T-cell (primary cell): ENCODE measurements at regions not wholly inside any gene's neighbourhood (a gene's known extent, or its start where the extent isn't known, plus 50 kb on each side); places are given as distances from the start of the nearest gene placed in this dataset.

Source experiments
- ATAC-seq, 4 experiments: fragments of 200-7000 bp in 3 of 4; fragments of 150-1000 bp in 1 of 4; cut with Tn5 transposase; replicated peaks in 1 of 4; 1 replicate in 3 of 4; 2 replicates in 1 of 4; pipeline ENCODE4 v1.10.0; 2021; ENCODE audit warnings: moderate library complexity in 3 of 4, mild to moderate bottlenecking in 2 of 4, moderate number of reproducible peaks in 1 of 4
- CTCF ChIA-PET, 2 donors: fragments of 300-600 bp; sonication (Branson Sonifier 250); formaldehyde crosslinking; loops; one replicate each; lab custom pipeline; 2022; ENCODE audit warnings: antibody characterized with exemption in 2 of 2; lab: Charles Lee
- POLR2A ChIA-PET, 2 donors: fragments of 300-600 bp; sonication (Branson Sonifier 250); formaldehyde crosslinking; loops; one replicate each; lab custom pipeline; 2022; ENCODE audit warnings: antibody characterized with exemption in 2 of 2; lab: Charles Lee
- DNase-seq, 35 experiments: peaks; one replicate each; pipeline versions ENCODE4 v3.0.0 to v3.0.0-alpha.2; 2013 to 2023
- H3K27ac ChIP-seq: one replicate; pipeline ENCODE4 v1.5.1; 2013; ENCODE audit warnings: low read length
- H3K27me3 ChIP-seq, 2 experiments: replicated peaks in 1 of 2; 1 replicate in 1 of 2; 2 replicates in 1 of 2; pipeline versions ENCODE4 v1.6.1 to v1.7.0; 2013; ENCODE audit warnings: low read length in 1 of 2, mixed read lengths in 1 of 2; ENCODE audit not compliant: control insufficient read depth in 2 of 2, insufficient read depth in 2 of 2; ENCODE audit errors: extremely low read depth in 1 of 2
- H3K36me3 ChIP-seq, 2 donors: 1 replicate in 1 of 2; 2 replicates in 1 of 2; pipeline versions ENCODE4 v1.6.1 to v1.7.0; 2013; ENCODE audit warnings: low read length in 1 of 2; ENCODE audit not compliant: control insufficient read depth in 2 of 2, insufficient read depth in 1 of 2; ENCODE audit errors: extremely low read depth in 1 of 2
- H3K4me1 ChIP-seq, 2 experiments: 1 replicate in 1 of 2; 2 replicates in 1 of 2; pipeline versions ENCODE4 v1.6.1 to v1.7.0; 2013; ENCODE audit warnings: low read length in 2 of 2, mixed read lengths in 1 of 2; ENCODE audit not compliant: insufficient read depth in 2 of 2, control insufficient read depth in 1 of 2; ENCODE audit errors: extremely low read depth in 1 of 2
- H3K4me3 ChIP-seq, 2 donors: 1 replicate in 1 of 2; 2 replicates in 1 of 2; pipeline versions ENCODE4 v1.5.1 to v1.7.0; 2013; ENCODE audit warnings: mild to moderate bottlenecking in 2 of 2, low read length in 1 of 2, moderate library complexity in 1 of 2; ENCODE audit not compliant: control insufficient read depth in 1 of 2; ENCODE audit errors: extremely low read depth in 1 of 2
- H3K9me3 ChIP-seq: 2 replicates; pipeline ENCODE4 v1.7.0; 2013
- H3K27ac Mint-ChIP-seq, 2 donors: one replicate each; pipeline ENCODE4 v1.8.0; 2020 to 2021; ENCODE audit warnings: mild to moderate bottlenecking in 2 of 2, mixed read lengths in 2 of 2
- H3K27me3 Mint-ChIP-seq, 2 donors: one replicate each; pipeline ENCODE4 v1.8.0; 2021 to 2022; ENCODE audit warnings: mixed read lengths in 2 of 2
- H3K36me3 Mint-ChIP-seq: one replicate; pipeline ENCODE4 v1.8.0; 2021; ENCODE audit warnings: mixed read lengths
- H3K4me1 Mint-ChIP-seq, 3 donors: one replicate each; pipeline ENCODE4 v1.8.0; 2020 to 2022; ENCODE audit warnings: mixed read lengths in 3 of 3, mild to moderate bottlenecking in 1 of 3
- H3K4me3 Mint-ChIP-seq, 3 donors: one replicate each; pipeline ENCODE4 v1.8.0; 2020 to 2022; ENCODE audit warnings: mild to moderate bottlenecking in 3 of 3, mixed read lengths in 3 of 3, moderate library complexity in 3 of 3
- H3K9me3 Mint-ChIP-seq, 3 donors: one replicate each; pipeline ENCODE4 v1.8.0; 2020 to 2022; ENCODE audit warnings: mixed read lengths in 3 of 3
- WGBS: methylation state at CpG from one replicate; pipeline ENCODE4 v1.1.5; 2013; ENCODE audit warnings: missing lambda C conversion rate; ENCODE audit not compliant: insufficient coverage; 5-methylcytosine and 5-hydroxymethylcytosine counted together

DNA sequence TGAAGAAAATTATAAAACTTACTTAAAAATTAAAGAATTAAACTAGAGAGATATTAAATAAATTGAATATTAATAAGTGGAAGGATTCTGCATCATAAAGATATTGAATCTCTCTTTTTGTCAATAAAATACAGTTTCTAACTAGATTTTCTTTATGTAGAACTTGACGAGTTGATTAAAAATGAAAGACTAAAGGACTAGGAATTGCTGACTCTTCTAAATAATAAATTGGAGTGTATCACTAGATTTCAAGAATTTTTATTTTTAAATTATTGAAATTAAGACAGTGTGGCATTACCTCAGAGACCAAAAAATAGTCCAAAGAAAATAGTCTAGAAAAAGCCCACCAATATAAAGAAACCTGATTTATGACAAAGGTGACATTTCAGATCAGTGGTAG is 492.4 kb downstream of the CETN3 start:
- no peak overlapping the region for H3K4me3 Mint-ChIP-seq
- DNase-seq, result no peak
- no CpG with 5 or more reads among the region's 1 CpG for WGBS
- Histone ChIP-seq H3K4me1 (no peaks in the 10 kb centered on the region), H3K27ac (no peak overlapping the region), H3K27me3 (no peaks in the 10 kb centered on the region), H3K4me3 (no peak overlapping the region), H3K36me3 (no peaks in the 10 kb centered on the region), H3K9me3 (no peaks in the 10 kb centered on the region)
- ChIA-PET CTCF (no interaction called here), POLR2A (no interaction called here)
- no peaks in the 10 kb centered on the region for H3K36me3 Mint-ChIP-seq
- H3K27me3 Mint-ChIP-seq, result no peaks in the 10 kb centered on the region
- no peaks in the 10 kb centered on the region for H3K4me1 Mint-ChIP-seq
- ATAC-seq, result no peak
- H3K27ac Mint-ChIP-seq, result no peak overlapping the region
- H3K9me3 Mint-ChIP-seq, result peaks cover 0 to 10% (median 0%) of the 10 kb centered on the region in 3 donors

DNA sequence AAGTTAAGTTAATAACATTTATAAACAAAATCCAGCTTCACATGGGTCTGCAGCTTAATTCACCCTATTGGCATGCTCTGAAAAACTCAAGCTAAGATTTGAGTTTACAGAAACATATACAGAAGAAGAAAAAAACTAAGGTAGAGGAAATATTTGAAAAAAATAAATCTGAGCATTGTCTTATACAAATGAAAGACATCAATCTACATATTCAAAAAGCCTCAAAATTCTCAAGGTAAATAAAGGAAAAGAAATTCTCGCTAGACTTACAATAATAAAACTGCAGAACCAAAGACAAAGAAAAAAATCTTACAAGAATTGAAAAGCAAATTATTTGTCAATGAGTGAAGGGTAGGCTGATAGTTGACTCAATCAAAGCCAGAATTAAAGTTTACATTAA is 493.4 kb downstream of the CETN3 start:
- Mint-ChIP-seq H3K4me3 (no peak overlapping the region), H3K9me3 (peaks cover 0 to 13% (median 0%) of the 10 kb centered on the region in 3 donors), H3K27me3 (no peaks in the 10 kb centered on the region), H3K27ac (no peak overlapping the region), H3K36me3 (no peaks in the 10 kb centered on the region), H3K4me1 (no peaks in the 10 kb centered on the region)
- no peak for DNase-seq
- Histone ChIP-seq H3K4me3 (no peak overlapping the region), H3K36me3 (no peaks in the 10 kb centered on the region), H3K27me3 (no peaks in the 10 kb centered on the region), H3K9me3 (no peaks in the 10 kb centered on the region), H3K27ac (no peak overlapping the region), H3K4me1 (no peaks in the 10 kb centered on the region)
- CTCF ChIA-PET, result no interaction called here
- WGBS, result no CpG with 5 or more reads among the region's 1 CpG
- no peak for ATAC-seq
- POLR2A ChIA-PET, result no interaction called here

DNA sequence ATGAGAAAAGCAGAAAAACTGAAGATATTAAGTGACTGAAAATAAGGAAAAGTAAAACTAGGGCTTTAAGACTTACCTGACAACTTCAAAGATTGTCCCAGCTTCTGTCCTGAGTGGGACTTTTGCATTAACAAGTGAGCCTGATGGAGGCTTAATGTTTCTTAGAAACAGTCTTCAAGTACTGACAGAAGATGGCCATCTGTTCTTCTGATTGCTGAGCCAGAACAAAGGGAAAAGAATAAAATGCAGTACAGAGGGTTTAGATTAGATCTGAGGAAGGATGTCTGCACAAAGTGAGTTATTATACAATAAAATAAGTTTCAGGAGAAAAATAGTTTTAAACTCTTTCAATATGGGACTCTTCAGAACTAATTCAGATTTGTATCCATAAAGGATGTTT is 500.7 kb downstream of the CETN3 start:
- ChIA-PET POLR2A (interaction anchor here in 1 of 2 donors (0.6 kb wide), 1 partner anchor 20 kb away, joined by 4 read pairs; no protein-coding TSS in a partner anchor), CTCF (no interaction called here)
- H3K27ac ChIP-seq, result no peak overlapping the region
- no peaks in the 10 kb centered on the region for H3K27me3 ChIP-seq
- H3K4me3 Mint-ChIP-seq, result no peak overlapping the region
- no peak overlapping the region for H3K4me3 ChIP-seq
- no peaks in the 10 kb centered on the region for H3K4me1 ChIP-seq
- H3K36me3 Mint-ChIP-seq, result no peaks in the 10 kb centered on the region
- H3K4me1 Mint-ChIP-seq, result no peaks in the 10 kb centered on the region
- no peaks in the 10 kb centered on the region for H3K9me3 ChIP-seq
- no peaks in the 10 kb centered on the region for H3K27me3 Mint-ChIP-seq
- no peak overlapping the region for H3K27ac Mint-ChIP-seq
- H3K36me3 ChIP-seq, result no peaks in the 10 kb centered on the region
- H3K9me3 Mint-ChIP-seq, result peaks cover 6 to 16% (median 10%) of the 10 kb centered on the region in 3 donors
- ATAC-seq (no peak), DNase-seq (no peak)

DNA sequence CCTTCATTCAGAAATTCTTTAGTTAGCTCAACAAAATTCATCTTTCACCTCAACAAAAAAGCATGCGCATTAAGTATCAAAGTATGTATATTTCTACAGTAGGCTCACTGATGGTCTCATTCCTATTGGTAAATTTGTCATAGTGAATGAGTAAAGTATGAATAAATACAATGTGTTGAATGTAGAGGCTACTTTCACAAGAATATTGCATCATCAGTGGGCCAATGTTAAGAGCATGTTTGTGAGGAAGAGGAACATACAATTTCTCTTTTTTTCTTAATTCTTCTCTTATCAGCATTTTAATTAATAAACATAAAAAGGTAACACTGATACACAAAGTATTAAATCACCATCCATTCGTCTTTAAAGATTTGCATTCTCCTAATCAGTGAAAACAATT is 505.1 kb downstream of the CETN3 start:
- WGBS, result no CpG with 5 or more reads among the region's 2 CpGs
- H3K36me3 Mint-ChIP-seq, result no peaks in the 10 kb centered on the region
- H3K27ac Mint-ChIP-seq, result no peak overlapping the region
- no peak for ATAC-seq
- no peak overlapping the region for H3K4me3 Mint-ChIP-seq
- DNase-seq, result no peak
- H3K9me3 Mint-ChIP-seq, result peaks cover 5 to 12% (median 6%) of the 10 kb centered on the region in 3 donors
- no peaks in the 10 kb centered on the region for H3K4me1 Mint-ChIP-seq
- POLR2A ChIA-PET, result no interaction called here
- H3K27me3 Mint-ChIP-seq, result no peaks in the 10 kb centered on the region
- Histone ChIP-seq H3K4me1 (no peaks in the 10 kb centered on the region), H3K27me3 (no peaks in the 10 kb centered on the region), H3K36me3 (no peaks in the 10 kb centered on the region), H3K9me3 (no peaks in the 10 kb centered on the region), H3K4me3 (no peak overlapping the region), H3K27ac (no peak overlapping the region)
- CTCF ChIA-PET, result interaction anchor here in 1 of 2 donors (0.7 kb wide), 1 partner anchor 102 kb away, joined by 3 read pairs; no protein-coding TSS in a partner anchor

DNA sequence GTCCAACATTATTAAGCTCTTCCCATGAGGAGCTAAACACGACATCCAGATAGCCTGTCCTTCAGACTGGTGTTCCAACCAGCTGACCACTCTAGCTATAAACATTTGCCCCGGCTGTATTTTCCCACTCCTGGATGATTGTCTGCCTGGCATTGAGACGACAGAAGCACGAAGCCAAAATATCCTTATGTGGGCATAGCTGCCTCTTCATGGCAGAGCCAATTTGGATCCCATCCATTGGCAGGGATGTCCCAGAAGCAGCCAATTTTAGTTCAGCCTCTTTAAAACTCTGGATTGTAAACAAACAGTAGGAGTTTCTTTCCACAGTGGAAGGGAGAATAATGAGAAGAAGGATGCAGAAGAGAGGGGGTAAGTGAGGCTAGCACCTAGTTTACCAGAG is 507.6 kb downstream of the CETN3 start:
- ChIA-PET CTCF (interaction anchor here in 1 of 2 donors (0.6 kb wide), 1 partner anchor 73 kb away, joined by 4 read pairs; no protein-coding TSS in a partner anchor), POLR2A (no interaction called here)
- H3K36me3 Mint-ChIP-seq, result no peaks in the 10 kb centered on the region
- 86% methylated on average over 4 of the region's 4 CpGs for WGBS
- H3K9me3 Mint-ChIP-seq, result peaks cover 0 to 12% (median 6%) of the 10 kb centered on the region in 3 donors
- H3K4me1 ChIP-seq, result no peaks in the 10 kb centered on the region
- no peak for ATAC-seq
- H3K27ac ChIP-seq, result no peak overlapping the region
- H3K4me3 Mint-ChIP-seq, result no peak overlapping the region
- DNase-seq, result no peak
- no peaks in the 10 kb centered on the region for H3K36me3 ChIP-seq
- H3K27ac Mint-ChIP-seq, result no peak overlapping the region
- H3K27me3 ChIP-seq, result no peaks in the 10 kb centered on the region
- no peaks in the 10 kb centered on the region for H3K27me3 Mint-ChIP-seq
- H3K4me3 ChIP-seq, result no peak overlapping the region
- no peaks in the 10 kb centered on the region for H3K9me3 ChIP-seq
- H3K4me1 Mint-ChIP-seq, result no peaks in the 10 kb centered on the region

DNA sequence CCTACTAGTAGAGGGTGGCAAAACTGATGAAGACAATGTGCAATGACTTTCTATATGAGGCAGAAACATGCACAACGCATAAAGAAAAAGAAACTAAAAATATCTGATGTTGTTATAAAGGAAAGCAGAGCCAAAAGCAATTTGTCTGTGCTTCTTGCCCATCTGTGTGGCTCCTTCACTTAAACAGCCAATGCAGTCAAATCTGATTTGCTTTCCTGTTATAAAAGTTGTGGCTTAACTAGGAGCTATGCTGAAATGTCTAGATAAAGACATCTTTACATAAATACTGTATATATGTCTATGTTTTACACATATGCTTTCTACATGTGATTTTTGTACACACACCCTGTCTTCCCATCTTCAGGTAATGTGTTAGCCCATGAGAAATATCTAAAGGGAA is 508.2 kb downstream of the CETN3 start:
- WGBS, result no CpG with 5 or more reads among the region's 1 CpG
- ChIA-PET CTCF (no interaction called here), POLR2A (no interaction called here)
- no peak overlapping the region for H3K4me3 ChIP-seq
- no peaks in the 10 kb centered on the region for H3K9me3 ChIP-seq
- no peaks in the 10 kb centered on the region for H3K27me3 ChIP-seq
- H3K27me3 Mint-ChIP-seq, result no peaks in the 10 kb centered on the region
- peaks cover 0 to 11% (median 5%) of the 10 kb centered on the region in 3 donors for H3K9me3 Mint-ChIP-seq
- no peaks in the 10 kb centered on the region for H3K36me3 Mint-ChIP-seq
- H3K27ac ChIP-seq, result no peak overlapping the region
- ATAC-seq (no peak), DNase-seq (no peak)
- H3K36me3 ChIP-seq, result no peaks in the 10 kb centered on the region
- H3K4me1 ChIP-seq, result no peaks in the 10 kb centered on the region
- H3K27ac Mint-ChIP-seq, result no peak overlapping the region
- H3K4me3 Mint-ChIP-seq, result no peak overlapping the region
- no peaks in the 10 kb centered on the region for H3K4me1 Mint-ChIP-seq

DNA sequence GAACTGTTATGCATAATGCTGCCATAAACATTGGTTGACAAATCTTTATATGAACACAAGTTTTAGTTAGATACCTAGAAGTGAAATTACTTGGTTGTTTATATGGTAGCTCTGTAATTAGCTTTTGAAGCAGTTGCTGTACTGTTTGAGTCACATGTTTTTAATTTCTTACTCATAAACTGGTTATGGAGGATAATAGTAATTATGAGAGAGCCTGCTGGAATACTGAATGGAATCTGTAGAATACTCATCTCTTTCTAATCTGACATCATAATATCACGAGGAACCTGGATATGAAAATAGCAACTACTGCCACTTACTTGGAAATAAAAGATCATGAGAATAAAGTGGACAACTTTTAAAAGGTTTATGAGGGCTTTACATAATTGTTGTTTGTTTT is 509.2 kb downstream of the CETN3 start:
- H3K4me1 ChIP-seq, result no peaks in the 10 kb centered on the region
- ATAC-seq, result no peak
- H3K27ac ChIP-seq, result no peak overlapping the region
- Mint-ChIP-seq H3K4me1 (no peaks in the 10 kb centered on the region), H3K36me3 (no peaks in the 10 kb centered on the region), H3K27me3 (no peaks in the 10 kb centered on the region), H3K27ac (no peak overlapping the region), H3K9me3 (peaks cover 0 to 17% (median 0%) of the 10 kb centered on the region in 3 donors), H3K4me3 (no peak overlapping the region)
- no CpG with 5 or more reads among the region's 1 CpG for whole genome bisulfite sequencing
- H3K27me3 ChIP-seq, result no peaks in the 10 kb centered on the region
- H3K36me3 ChIP-seq, result no peaks in the 10 kb centered on the region
- H3K9me3 ChIP-seq, result no peaks in the 10 kb centered on the region
- no peak for DNase-seq
- POLR2A ChIA-PET, result no interaction called here
- CTCF ChIA-PET, result no interaction called here
- H3K4me3 ChIP-seq, result no peak overlapping the region
